ENCODE measurements at regions not wholly inside any gene's neighbourhood (a gene's known extent, or its start where the extent isn't known, plus 50 kb on each side); places are given as distances from the start of the nearest gene placed in this dataset.

DNA sequence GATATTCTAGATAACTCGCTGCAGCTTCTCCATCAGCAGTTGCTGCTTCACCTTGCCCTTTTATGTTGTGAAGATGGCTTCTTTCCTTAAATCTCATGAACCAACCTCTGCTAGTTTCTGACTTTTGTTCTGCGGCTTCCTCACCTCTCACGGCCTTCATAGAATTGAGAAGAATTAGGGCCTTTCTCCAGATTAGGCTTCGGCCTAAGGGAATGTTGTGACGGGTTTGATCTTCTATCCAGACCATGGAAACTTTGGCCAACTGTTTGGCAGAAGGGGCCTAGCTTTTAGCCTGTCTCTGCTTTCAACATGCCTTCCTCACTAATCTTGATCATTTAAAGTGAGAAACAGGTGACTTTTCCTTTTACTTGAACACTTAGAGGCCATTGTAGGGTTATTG lies 199.9 kb downstream of the CYP26B1 start:
- TF ChIP-seq, protein P1, sequence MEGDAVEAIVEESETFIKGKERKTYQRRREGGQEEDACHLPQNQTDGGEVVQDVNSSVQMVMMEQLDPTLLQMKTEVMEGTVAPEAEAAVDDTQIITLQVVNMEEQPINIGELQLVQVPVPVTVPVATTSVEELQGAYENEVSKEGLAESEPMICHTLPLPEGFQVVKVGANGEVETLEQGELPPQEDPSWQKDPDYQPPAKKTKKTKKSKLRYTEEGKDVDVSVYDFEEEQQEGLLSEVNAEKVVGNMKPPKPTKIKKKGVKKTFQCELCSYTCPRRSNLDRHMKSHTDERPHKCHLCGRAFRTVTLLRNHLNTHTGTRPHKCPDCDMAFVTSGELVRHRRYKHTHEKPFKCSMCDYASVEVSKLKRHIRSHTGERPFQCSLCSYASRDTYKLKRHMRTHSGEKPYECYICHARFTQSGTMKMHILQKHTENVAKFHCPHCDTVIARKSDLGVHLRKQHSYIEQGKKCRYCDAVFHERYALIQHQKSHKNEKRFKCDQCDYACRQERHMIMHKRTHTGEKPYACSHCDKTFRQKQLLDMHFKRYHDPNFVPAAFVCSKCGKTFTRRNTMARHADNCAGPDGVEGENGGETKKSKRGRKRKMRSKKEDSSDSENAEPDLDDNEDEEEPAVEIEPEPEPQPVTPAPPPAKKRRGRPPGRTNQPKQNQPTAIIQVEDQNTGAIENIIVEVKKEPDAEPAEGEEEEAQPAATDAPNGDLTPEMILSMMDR (IDR thresholded peaks at IDR 0.05): no peak

DNA sequence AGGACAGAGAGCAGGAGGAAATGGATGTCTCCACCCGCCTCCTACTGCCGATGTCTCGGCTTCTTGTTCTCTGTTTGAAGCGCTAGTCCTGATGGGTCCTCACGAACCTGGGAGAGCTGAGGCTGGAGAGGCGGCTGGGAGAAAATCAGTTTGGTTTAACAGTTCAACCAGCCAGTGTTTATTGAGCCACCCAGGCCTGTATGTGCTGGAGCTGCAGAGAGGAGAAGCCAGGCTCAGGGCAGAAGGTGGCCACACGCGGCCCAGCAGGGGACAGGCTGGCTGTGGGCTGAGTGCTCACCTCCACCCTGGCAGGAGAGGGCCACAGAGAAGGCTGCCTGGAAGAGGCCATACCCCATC lies 202.1 kb downstream of the CYP26B1 start:
- TF ChIP-seq, protein P1 (IDR thresholded peaks at IDR 0.05): no peak

DNA sequence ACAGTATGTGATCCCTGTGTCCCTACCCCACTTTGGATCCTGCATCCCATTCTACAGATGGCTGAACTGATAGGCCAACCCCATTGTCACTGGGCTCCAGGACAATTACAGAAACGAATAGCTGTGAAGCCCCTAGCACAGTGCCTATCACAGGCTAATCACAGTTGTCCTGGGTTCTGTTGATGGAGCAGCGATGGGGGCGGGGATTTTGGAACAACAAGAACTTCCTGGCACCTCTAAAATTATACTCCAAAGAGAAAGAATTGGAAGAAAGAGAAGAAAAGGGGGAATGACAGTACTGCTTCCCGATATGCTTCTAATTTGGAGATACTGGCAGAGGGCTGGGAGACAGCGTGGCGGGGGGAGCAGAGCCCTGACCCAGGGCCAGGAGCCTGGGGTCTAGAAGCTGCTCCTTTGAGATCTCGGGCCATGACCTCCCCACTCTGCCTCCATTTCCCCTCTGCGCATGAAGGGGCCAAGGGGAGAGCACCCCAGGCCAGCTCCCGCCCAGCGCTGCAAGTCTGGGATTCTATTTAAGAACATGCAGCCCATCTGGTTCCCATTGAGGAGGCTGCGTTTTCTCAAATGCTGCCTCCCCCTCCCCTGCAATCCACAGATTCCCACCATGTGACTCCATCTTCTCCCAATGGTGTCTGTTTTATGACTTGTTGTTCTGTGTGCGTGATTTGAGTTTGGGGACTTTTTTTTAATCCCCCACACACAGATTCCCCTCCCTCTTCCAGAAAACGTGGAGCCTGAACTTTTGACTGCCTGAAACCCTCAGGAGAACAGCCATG lies 202.7 kb downstream of the CYP26B1 start:
- TF ChIP-seq, protein P1 (IDR thresholded peaks at IDR 0.05): no peak

DNA sequence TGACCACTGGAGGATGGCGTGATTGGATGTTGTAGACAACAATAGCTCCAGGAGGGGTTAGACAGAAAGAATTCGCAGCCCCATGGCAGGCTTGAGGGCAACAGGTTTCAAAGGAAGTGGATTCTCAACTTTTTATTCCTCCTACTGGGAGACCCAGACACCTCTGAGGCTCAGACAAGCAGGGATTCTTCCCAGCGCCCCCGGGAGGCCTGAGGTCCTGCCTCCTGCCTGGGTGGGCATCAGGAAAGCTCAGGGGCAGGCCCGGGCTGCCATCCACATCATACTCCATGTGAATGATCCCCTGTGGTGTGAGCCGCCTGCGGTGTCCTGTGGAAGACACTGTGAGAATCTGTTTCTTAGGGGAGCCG lies 203.5 kb downstream of the CYP26B1 start:
- TF ChIP-seq, protein P1 (IDR thresholded peaks at IDR 0.05): no peak

DNA sequence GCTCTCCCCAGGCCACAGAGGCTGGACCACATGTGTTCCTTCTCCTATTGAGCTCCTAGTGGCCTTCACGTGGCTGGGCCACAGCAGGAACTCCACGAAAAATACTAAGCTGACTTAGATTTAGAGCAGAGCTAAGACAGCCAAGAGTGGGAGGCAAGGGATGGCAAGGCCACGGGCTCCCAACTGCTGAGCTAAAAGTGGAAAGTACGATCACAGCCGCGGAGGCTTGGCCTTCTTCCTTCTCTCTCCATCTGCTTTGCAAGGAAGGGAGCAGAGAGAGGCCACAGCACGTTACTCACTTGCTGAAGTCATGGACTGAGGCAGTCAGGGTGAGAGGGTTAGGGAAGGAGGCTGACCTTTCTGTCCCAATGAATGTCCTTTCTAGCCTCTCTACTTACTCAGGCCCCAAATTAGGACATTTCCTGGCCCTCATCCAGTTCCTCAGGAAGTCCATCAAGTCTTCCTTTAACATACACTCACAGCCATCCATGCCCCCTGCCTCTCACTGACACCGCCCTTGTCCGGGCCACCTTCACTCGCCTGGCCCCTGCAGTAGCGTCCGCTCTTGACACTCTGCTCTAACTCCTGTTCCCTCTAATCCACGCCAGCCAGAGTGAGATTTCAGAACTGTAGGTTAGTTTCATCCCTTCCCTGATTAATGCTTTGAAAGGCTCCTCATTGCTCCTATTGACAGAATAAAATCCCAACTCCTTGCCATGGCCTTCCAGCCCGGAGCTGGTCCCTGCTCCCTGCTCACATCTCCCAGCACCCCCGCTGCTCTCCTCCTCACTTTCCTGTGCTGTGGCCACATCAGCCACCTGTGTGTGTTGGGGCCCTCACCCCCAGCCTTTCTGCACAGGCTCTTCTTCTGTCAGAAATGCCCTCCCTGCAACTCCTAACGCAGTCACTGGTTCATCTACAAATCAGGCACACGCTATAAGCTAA lies 204.2 kb downstream of the CYP26B1 start:
- TF ChIP-seq, protein P1 (IDR thresholded peaks at IDR 0.05): no peak

DNA sequence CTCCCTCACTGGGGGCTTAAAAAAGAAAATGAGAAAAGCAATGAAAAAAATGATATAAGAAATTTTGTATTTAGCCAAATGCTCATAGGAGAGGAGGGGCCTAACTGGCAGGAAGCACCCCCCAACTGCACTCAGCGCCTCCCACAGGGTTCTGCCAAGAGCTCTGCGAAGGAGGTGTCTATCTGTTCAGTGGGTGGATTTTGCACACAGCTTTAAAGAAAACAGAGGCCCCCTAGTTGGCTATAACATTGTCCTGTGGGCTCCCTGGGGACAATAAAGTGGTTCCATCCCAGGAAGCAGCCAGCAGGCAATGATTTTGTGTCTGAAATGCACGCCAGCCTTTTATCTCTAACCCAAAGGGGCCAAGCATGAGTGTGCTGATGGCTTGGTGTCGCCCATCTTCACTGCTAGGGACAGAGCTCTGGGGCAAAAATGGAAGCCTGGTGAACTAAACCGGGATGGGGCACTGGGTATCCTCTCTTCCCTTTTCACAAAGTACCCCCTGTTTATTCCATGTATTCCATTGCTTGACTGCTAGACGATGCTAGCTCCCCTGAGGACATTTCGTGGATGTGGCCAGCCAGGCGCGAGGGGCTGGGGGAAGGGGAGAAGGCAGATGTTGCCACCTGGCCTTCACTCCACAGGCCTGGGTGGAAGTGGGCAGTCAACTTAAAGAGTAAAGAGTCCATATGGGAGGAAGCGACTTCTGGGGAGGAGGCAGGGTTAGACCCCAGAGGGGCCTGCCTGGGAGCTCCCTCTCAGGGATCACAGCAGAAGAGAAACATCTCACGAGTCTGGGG lies 205.7 kb downstream of the CYP26B1 start:
- TF ChIP-seq, protein P1 (IDR thresholded peaks at IDR 0.05): no peak

DNA sequence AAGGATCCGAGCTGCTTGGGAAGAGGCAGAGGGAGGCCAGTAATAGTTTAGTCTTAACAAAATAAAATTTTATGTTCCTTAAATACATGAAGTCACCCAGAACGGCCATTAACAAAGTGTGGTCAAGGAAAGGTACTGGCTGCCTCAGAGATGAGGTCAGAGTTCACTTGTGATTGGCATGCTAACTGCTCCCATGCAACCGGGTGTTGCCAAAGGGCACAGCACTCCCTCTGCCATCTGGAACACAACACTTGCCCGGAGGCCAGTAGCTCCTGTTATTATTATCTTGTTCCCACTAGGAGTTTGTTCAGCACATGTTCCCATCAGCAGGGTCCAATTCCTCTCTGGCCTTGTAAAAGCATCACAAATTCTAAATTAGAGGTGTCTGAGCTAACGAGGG lies 207.0 kb downstream of the CYP26B1 start:
- TF ChIP-seq, protein P1 (IDR thresholded peaks at IDR 0.05): no peak
